HG03342 (cell line): ENCODE measurements at regions not wholly inside any gene's neighbourhood (a gene's known extent, or its start where the extent isn't known, plus 50 kb on each side); places are given as distances from the start of the nearest gene placed in this dataset.
"Not testable (repeated sequence)": the region's sequence is repeated elsewhere in the genome, so short reads cannot be mapped to it uniquely, and the experiment has no call there.

Source experiments
- ATAC-seq: cut with Tn5 transposase; IDR thresholded peaks from one replicate; pipeline ENCODE4 v1.9.1; 2021; ENCODE audit warnings: mild to moderate bottlenecking, moderate library complexity; ENCODE audit not compliant: unreplicated experiment

DNA sequence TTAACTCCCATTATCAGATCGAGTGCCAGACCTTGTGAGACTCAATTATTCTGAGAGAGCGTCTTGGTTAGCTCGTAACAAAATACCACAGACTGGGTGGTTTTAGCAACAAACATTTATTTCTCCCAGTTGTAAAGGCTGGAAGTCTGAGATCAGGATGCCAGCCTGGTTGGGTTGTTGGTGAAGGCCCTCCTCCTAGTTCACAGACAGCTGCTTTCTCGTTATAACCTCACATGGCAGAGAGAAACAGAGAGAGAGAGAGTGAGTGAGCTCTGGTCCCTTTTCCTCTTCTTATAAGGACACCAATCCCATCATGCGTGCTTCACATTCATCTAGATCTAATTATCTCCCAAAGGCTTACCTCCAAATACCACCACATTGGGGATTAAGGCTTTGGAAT is 114.2 kb upstream of the SLC24A2 start:
- ATAC-seq: no peak

DNA sequence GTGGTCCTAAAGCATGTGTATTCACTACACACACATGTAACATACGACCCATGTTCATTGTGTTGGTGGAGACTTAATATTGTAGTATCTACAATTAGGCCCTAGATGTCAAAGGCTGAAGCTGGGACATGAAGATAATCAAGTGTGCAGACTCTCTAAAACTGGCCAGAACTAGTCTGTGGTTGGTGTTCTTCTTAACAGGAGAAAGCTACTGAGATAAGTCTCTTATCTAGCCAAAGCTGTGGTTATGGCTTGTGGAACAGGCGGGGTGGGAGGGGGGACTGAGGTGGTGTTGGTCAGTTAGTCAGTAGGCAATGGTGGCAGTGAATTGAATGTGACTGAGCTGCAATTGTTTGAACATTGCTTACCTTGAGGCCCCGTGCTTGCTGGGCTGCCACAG is 112.7 kb upstream of the SLC24A2 start:
- no peak for ATAC-seq

DNA sequence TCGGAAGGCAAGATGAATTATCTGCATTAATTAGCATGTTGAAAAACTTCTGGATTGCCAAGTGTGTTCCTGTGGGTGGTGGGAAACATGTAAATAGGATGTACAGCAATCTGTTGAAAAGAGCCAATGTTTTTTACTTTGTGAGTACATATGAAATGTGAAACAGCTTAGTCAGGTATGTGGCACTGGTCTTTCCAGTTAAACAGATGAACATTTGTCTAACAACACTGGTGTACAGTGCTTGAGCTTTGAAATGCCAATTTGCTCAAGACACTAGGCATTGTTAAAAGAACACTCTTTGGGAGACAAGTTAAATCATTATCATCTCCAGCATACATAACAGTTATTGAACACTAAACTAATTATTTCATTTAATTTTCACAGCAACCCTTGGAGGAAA is 107.3 kb upstream of the SLC24A2 start:
- ATAC-seq: no peak

DNA sequence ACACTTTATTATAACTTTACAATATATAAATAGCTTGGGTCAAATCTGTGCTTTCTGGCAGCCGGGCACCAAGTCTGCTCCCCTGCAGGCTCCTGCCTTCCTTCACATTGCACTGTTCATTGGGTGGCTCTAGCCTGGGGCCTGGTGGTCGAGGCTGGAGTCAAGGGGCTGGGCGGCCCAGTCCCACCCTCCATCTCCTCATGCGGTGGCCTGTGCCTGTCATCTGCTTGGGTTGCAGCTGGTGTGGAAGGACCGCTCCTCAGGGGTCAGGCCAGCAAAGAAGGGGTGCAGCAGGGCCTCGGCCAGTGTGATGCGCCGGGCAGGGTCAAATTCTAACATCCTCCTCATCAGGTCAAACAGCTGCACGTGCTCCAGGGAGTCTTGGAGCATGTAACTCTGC is 106.7 kb upstream of the SLC24A2 start:
- ATAC-seq: not testable (repeated sequence)

DNA sequence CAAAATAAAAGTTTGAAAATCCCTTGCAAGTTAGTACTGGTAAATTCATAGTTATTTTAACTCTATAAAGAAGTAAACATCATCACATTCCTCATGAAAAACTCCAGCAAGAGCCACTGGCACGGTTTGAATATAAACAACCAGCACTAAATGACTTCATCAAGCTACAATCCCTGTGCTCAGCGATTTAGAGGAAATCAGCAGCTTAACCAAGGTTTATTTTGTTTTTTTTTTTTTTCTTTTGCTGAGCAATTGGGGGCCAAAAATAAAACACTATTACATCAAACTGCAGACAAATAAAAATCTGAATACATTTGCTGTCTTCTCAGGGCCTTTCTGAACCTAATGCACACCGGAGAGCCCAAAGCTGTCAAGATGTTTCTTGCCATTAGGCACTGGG is 106.2 kb upstream of the SLC24A2 start:
- ATAC-seq: no peak

DNA sequence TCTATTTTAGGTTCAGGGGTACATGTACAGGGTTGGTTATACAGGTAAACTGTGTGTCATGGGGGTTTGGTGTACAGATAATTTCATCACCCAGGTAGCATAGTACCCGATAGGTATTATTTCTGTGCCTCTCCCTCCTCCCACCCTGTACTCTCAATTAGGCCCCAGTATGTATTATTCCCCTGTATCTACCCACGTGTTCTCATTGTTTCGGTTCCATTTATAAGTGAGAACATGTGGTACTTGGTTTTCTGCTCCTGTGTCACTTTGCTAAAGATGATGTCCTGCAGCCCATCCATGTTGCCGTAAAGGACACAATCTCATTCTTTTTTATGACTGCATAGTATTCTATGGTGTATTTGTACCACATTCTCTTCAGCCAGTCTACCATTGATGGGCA is 96.8 kb upstream of the SLC24A2 start:
- no peak for ATAC-seq

DNA sequence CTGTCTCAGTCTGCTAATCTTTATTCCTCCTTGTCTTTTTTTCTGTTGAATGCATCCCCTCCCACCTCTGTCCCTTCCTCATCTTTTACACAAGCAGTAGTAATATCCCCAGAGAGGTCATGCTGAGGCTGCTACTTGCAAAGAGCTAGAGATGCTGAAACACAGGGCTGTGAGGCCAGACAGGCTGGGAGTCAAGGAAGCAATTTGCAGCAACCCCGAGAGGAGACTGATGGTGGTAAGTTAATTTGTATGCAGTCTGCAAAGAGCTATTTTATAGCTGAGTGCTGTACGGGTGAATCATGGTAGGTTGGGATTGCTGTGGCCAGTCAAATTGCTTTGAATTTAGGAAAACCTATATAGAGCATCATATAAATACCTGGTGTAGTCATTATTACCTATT is 90.2 kb upstream of the SLC24A2 start:
- ATAC-seq: no peak

DNA sequence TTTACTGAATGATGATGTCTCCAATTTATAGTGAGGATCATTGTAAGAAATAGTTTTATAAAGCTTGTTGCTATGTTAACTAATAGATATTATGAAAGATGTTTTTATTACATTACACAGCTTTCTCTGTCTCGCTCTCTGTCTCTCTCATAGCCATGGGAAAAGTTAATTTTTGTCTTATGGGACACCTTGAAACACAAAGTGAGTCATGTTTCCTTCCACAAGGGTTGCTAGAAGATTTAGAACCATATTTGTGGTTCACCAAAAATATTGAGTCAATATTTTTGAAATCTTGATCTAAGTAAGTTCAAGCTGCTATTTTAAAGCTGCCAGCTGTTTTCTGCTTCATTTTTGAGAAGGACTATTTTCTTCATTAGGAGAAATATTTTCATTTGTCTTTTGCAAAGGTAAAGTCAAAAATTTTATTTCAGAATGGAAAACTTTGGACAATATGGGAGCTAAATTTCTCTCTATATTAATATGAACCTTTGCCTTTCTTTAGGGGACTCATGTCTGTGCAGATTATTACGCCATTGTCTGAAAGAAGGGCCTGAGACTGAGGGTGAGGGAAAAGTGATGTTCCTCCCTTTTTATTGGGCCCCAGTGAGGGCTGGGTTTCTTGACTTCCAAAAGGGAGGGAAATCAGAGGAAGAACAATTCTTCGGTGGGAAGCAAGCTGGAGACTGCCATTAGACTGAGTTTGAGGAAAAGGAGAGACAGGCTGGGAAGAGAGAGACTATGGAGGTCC is 87.9 kb upstream of the SLC24A2 start:
- ATAC-seq: no peak

DNA sequence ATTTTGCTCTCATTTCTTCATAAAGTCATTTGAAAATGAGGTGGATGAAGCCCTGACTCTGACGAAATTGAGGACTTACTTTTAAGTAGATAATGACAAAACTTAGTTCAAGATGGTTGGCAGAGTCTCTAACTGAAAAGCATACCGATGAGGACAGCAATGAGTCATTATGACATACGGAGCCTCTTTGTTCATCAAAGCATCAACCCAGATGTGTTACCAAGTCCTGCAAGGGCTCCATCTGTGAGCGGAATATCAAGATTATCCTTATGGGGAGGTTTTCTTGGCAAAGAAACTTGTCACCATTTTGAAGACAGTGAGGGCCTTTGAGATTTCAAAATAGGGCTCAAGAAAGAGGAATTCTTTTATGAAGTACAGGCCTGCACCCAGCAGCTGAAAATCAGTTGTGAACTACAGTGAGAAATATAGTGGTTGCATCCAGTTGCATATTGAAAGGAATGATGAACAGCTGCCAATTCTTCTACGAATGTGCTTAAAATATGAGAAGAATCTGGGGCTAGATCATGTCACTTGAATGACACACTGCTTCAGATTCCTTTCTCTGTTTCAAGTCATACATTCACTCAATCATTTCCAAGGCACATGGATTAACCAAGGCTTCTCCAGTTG is 86.6 kb upstream of the SLC24A2 start:
- no peak for ATAC-seq

DNA sequence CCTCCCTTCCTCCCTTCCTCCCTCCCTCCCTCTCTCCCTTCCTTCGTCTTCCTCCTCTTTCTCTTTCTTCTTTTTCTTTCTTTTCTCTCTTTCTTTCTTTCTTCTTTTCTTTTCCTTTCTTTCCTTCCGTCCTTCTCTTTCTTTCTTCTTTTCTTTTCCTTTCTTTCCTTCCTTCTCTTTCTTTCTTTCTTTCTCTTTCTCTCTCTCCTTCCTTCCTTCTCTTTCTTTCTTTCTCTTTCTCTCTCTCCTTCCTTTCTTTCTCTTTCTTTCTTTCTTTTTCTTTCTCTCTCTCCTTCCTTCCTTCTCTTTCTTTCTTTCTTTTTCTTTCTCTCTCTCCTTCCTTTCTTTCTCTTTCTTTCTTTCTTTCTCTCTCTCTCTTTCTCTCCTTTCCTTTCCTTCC is 84.4 kb upstream of the SLC24A2 start:
- ATAC-seq: not testable (repeated sequence)

DNA sequence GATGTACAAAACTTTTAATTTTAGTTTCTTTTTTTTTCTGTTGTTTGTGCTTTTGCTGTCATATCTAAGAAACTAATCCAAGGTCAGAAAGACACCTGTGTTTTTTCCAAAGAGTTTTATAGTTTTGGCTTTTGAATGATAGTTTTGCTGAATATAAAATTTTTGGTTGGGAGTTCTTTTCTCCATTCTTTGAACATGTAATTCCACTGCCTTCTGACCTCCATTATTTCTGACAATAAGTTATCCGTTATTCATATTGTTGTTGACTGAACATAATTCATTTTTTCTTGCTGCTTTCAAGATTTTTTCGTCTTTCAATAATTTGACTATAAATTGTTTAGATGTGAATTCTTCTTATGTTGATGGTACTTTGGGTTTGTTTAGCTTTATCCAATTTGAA is 82.2 kb upstream of the SLC24A2 start:
- no peak for ATAC-seq

DNA sequence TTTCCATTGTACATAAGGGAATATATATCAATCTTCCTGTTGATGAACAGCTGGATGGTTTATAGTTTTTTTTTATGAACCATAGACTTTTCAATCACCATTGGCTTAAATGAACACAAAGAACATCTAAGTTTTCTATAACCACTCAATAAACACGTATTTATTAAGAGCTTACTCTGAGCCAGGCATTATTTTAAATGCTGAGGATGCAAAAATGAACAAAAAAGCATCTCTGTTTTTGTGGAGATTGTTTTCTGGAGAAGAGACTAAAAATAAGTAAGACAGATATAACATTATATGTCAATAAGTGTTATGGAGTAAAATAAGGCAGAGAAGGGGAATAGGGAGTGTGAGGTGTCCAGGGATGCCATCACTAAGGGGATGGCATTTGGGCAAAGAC is 52.1 kb upstream of the SLC24A2 start:
- ATAC-seq: no peak
